Hippocampal formation (tissue), 2 donors: ENCODE measurements at regions not wholly inside any gene's neighbourhood (a gene's known extent, or its start where the extent isn't known, plus 50 kb on each side); places are given as distances from the start of the nearest gene placed in this dataset.
A peak's percentile ranks its signal among the peaks of the same experiment; 100 is the strongest.
"Not testable (repeated sequence)": the region's sequence is repeated elsewhere in the genome, so short reads cannot be mapped to it uniquely, and the experiment has no call there.

Source experiments
- DNase-seq, 2 donors: peaks; one replicate each; lab custom pipeline; 2025; lab: John Stamatoyannopoulos, UW

- DNase-seq = not testable (repeated sequence)
Measured at GRCh38 chr2:37806004-37806403, 119.1 kb upstream of the RMDN2 start.

GRCh38 chr2:37809525-37809924 is 115.6 kb upstream of the RMDN2 start:
- DNase-seq = no peak

GRCh38 chr2:37809931-37810570 is 115.0 kb upstream of the RMDN2 start:
- no peak for DNase-seq

- no peak for DNase-seq
Measured at GRCh38 chr2:37812414-37812813, 112.7 kb upstream of the RMDN2 start.

GRCh38 chr2:37812941-37813730 is 112.0 kb upstream of the RMDN2 start:
- no peak for DNase-seq

- no peak for DNase-seq
Measured at GRCh38 chr2:37816036-37816435, 109.1 kb upstream of the RMDN2 start.

GRCh38 chr2:37816686-37817085 is 108.4 kb upstream of the RMDN2 start:
- DNase-seq = no peak

- DNase-seq = no peak
Measured at GRCh38 chr2:37819186-37819585, 105.9 kb upstream of the RMDN2 start.

- DNase-seq = no peak
Measured at GRCh38 chr2:37820471-37820986, 104.6 kb upstream of the RMDN2 start.

GRCh38 chr2:37825586-37825985 is 99.5 kb upstream of the RMDN2 start:
- DNase-seq = no peak

GRCh38 chr2:37826611-37827010 is 98.5 kb upstream of the RMDN2 start:
- no peak for DNase-seq

- no peak for DNase-seq
Measured at GRCh38 chr2:37827455-37827854, 97.6 kb upstream of the RMDN2 start.

- DNase-seq = no peak
Measured at GRCh38 chr2:37827911-37828511, 97.1 kb upstream of the RMDN2 start.

GRCh38 chr2:37829202-37829601 is 95.9 kb upstream of the RMDN2 start:
- DNase-seq = no peak

- DNase-seq = no peak
Measured at GRCh38 chr2:37829616-37830395, 95.3 kb upstream of the RMDN2 start.

GRCh38 chr2:37830636-37831035 is 94.5 kb upstream of the RMDN2 start:
- no peak for DNase-seq

- DNase-seq = no peak
Measured at GRCh38 chr2:37831081-37831780, 93.9 kb upstream of the RMDN2 start.

GRCh38 chr2:37832590-37833197 is 92.4 kb upstream of the RMDN2 start:
- DNase-seq = peak; percentile 62 to 66

GRCh38 chr2:37833423-37833822 is 91.7 kb upstream of the RMDN2 start:
- DNase-seq = no peak

GRCh38 chr2:37836270-37836669 is 88.8 kb upstream of the RMDN2 start:
- no peak for DNase-seq

- no peak for DNase-seq
Measured at GRCh38 chr2:37836711-37837110, 88.4 kb upstream of the RMDN2 start.
